ENCODE measurements at regions not wholly inside any gene's neighbourhood (a gene's known extent, or its start where the extent isn't known, plus 50 kb on each side); places are given as distances from the start of the nearest gene placed in this dataset.

- TF ChIP-seq EZH2 (IDR thresholded peaks at IDR 0.05; ENCODE audit: borderline replicate concordance, low read depth, low read length, severe bottlenecking) (no peak), CTCF (IDR thresholded peaks at IDR 0.05; ENCODE audit: borderline replicate concordance, extremely low read depth, low read length, poor library complexity, severe bottlenecking) (no peak)
- Histone ChIP-seq H3K4me3 (ENCODE audit: low read depth in 1 of 2, low read length in 2 of 2) (no peak overlapping the region), H3K36me3 (ENCODE audit: insufficient read depth, low read length) (no peaks in the 10 kb centered on the region), H2AFZ (ENCODE audit: low read depth, low read length) (no peak overlapping the region), H3K27ac (ENCODE audit: low read length) (no peak overlapping the region), H3K27me3 (ENCODE audit: insufficient read depth, low read length, poor library complexity) (peaks cover 14% of the 10 kb centered on the region), H3K9me3 (ENCODE audit: insufficient read depth, low read length, severe bottlenecking) (no peaks in the 10 kb centered on the region), H3K9ac (ENCODE audit: low read depth, low read length) (no peak overlapping the region), H3K79me2 (ENCODE audit: insufficient read depth, low read length) (no peaks in the 10 kb centered on the region), H3K4me1 (ENCODE audit: insufficient read depth, low read length) (no peaks in the 10 kb centered on the region), H4K20me1 (ENCODE audit: insufficient read depth, low read length) (no peaks in the 10 kb centered on the region), H3K4me2 (ENCODE audit: insufficient read depth, low read length) (no peak overlapping the region)
- DNase-seq (no peak), ATAC-seq (ENCODE audit: insufficient read depth, low read depth) (no peak)
These were observed 184.3 kb upstream of the PPP2R3A start for GRCh38 chr3:135781026-135781815.

GRCh38 chr3:135784557-135784956 lies 181.0 kb upstream of the PPP2R3A start:
- TF ChIP-seq CTCF (IDR thresholded peaks at IDR 0.05; ENCODE audit: borderline replicate concordance, extremely low read depth, low read length, poor library complexity, severe bottlenecking) (no peak), EZH2 (IDR thresholded peaks at IDR 0.05; ENCODE audit: borderline replicate concordance, low read depth, low read length, severe bottlenecking) (no peak)
- Histone ChIP-seq H3K4me1 (ENCODE audit: insufficient read depth, low read length) (no peaks in the 10 kb centered on the region; the same call in 1 of the 2 replicates), H2AFZ (ENCODE audit: low read depth, low read length) (no peak overlapping the region), H3K4me2 (ENCODE audit: insufficient read depth, low read length) (no peak overlapping the region), H3K27ac (ENCODE audit: low read length) (no peak overlapping the region), H3K27me3 (ENCODE audit: insufficient read depth, low read length, poor library complexity) (peaks cover 11% of the 10 kb centered on the region), H4K20me1 (ENCODE audit: insufficient read depth, low read length) (no peaks in the 10 kb centered on the region), H3K9me3 (ENCODE audit: insufficient read depth, low read length, severe bottlenecking) (no peaks in the 10 kb centered on the region), H3K4me3 (ENCODE audit: low read depth in 1 of 2, low read length in 2 of 2) (no peak overlapping the region), H3K36me3 (ENCODE audit: insufficient read depth, low read length) (no peaks in the 10 kb centered on the region), H3K9ac (ENCODE audit: low read depth, low read length) (no peak overlapping the region), H3K79me2 (ENCODE audit: insufficient read depth, low read length) (no peaks in the 10 kb centered on the region)
- ATAC-seq (ENCODE audit: insufficient read depth, low read depth) (no peak), DNase-seq (no peak)

DNA sequence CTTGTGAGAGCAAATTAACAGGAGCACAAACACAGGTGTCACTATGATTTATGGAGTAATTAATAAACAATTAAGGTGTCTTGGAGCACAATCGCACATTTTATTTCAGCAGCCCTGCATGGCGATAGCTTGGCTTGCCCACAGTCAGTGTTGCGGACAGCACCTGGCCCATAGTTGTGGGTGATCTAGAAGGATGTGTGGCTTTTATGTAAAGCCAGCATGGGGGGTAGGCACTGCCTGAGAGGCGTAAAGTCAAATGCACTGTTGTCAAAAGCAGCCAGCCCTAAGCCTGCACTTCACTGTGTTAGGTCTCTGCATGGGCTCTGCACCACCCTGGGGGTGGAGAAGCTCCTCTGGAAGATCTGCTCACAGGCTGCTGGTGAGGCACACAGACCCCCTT lies 177.4 kb upstream of the PPP2R3A start:
- H3K9ac ChIP-seq (ENCODE audit: low read depth, low read length): no peak overlapping the region
- no peaks in the 10 kb centered on the region for H3K27me3 ChIP-seq (ENCODE audit: insufficient read depth, low read length, poor library complexity)
- no peaks in the 10 kb centered on the region for H3K79me2 ChIP-seq (ENCODE audit: insufficient read depth, low read length)
- peaks cover 9% of the 10 kb centered on the region for H3K4me1 ChIP-seq (ENCODE audit: insufficient read depth, low read length)
- H3K27ac ChIP-seq (ENCODE audit: low read length): no peak overlapping the region
- H3K9me3 ChIP-seq (ENCODE audit: insufficient read depth, low read length, severe bottlenecking): no peaks in the 10 kb centered on the region
- no peak for TF ChIP-seq EZH2 (IDR thresholded peaks at IDR 0.05; ENCODE audit: borderline replicate concordance, low read depth, low read length, severe bottlenecking)
- TF ChIP-seq CTCF (IDR thresholded peaks at IDR 0.05; ENCODE audit: borderline replicate concordance, extremely low read depth, low read length, poor library complexity, severe bottlenecking): no peak
- H3K4me3 ChIP-seq (ENCODE audit: low read depth in 1 of 2, low read length in 2 of 2): no peak overlapping the region
- no peak overlapping the region for H2AFZ ChIP-seq (ENCODE audit: low read depth, low read length)
- H3K36me3 ChIP-seq (ENCODE audit: insufficient read depth, low read length): no peaks in the 10 kb centered on the region
- no peak overlapping the region for H3K4me2 ChIP-seq (ENCODE audit: insufficient read depth, low read length)
- DNase-seq (no peak), ATAC-seq (ENCODE audit: insufficient read depth, low read depth) (no peak; the same call in 2 of the 3 replicates)
- H4K20me1 ChIP-seq (ENCODE audit: insufficient read depth, low read length): no peaks in the 10 kb centered on the region

Data from DND-41 (cell line).